CD4-positive, alpha-beta T cell (primary cell): ENCODE measurements at regions not wholly inside any gene's neighbourhood (a gene's known extent, or its start where the extent isn't known, plus 50 kb on each side); places are given as distances from the start of the nearest gene placed in this dataset.

ENCODE experiments used
- ATAC-seq: fragments of 200-7000 bp; cut with Tn5 transposase; one replicate; pipeline ENCODE4 v1.10.0; 2022; ENCODE audit warnings: mild to moderate bottlenecking; ENCODE audit not compliant: poor library complexity
- CTCF ChIA-PET: fragments of 350-600 bp; sonication (Branson Sonifier 250); formaldehyde crosslinking; loops from one replicate; lab custom pipeline; 2021; ENCODE audit warnings: antibody characterized with exemption, inconsistent platforms; lab: Charles Lee
- POLR2A ChIA-PET: fragments of 350-600 bp; sonication (Branson Sonifier 250); formaldehyde crosslinking; loops from one replicate; lab custom pipeline; 2021; ENCODE audit warnings: antibody characterized with exemption, inconsistent platforms; lab: Charles Lee
- DNase-seq, 14 experiments: peaks; one replicate each; pipeline ENCODE4 v3.0.0-alpha.2; 2013 to 2020; ENCODE audit warnings: mixed read lengths in 2 of 14
- H3K27ac ChIP-seq, 2 donors: one replicate each; pipeline versions ENCODE4 v1.5.1 to v1.7.0; 2013; ENCODE audit warnings: low read length in 2 of 2, low read depth in 1 of 2, mild to moderate bottlenecking in 1 of 2
- H3K27me3 ChIP-seq, 2 experiments: 1 replicate in 1 of 2; 2 replicates in 1 of 2; pipeline versions ENCODE4 v1.6.1 to v1.7.0; 2013; ENCODE audit warnings: low read length in 2 of 2, control low read depth in 1 of 2, mild to moderate bottlenecking in 1 of 2, moderate library complexity in 1 of 2; ENCODE audit not compliant: insufficient read depth in 2 of 2, control insufficient read depth in 1 of 2
- H3K36me3 ChIP-seq: one replicate; pipeline ENCODE4 v1.6.1; 2013; ENCODE audit warnings: low read length, control low read depth; ENCODE audit not compliant: insufficient read depth
- H3K4me1 ChIP-seq: one replicate; pipeline ENCODE4 v1.6.1; 2013; ENCODE audit warnings: low read length, control low read depth; ENCODE audit not compliant: insufficient read depth
- H3K4me3 ChIP-seq: one replicate; pipeline ENCODE4 v1.5.1; 2013; ENCODE audit warnings: mild to moderate bottlenecking, low read length, moderate library complexity
- H3K9me3 ChIP-seq, 2 experiments: 1 replicate in 1 of 2; 2 replicates in 1 of 2; pipeline versions ENCODE4 v1.6.1 to v1.7.0; 2013; ENCODE audit warnings: low read length in 2 of 2, mild to moderate bottlenecking in 2 of 2, control low read depth in 1 of 2, moderate library complexity in 1 of 2; ENCODE audit not compliant: control insufficient read depth in 1 of 2, insufficient read depth in 1 of 2
- H3K27ac Mint-ChIP-seq: one replicate; pipeline ENCODE4 v1.8.0; 2020; ENCODE audit warnings: mixed read lengths
- H3K27me3 Mint-ChIP-seq: one replicate; pipeline ENCODE4 v1.8.0; 2021; ENCODE audit warnings: mixed read lengths
- H3K36me3 Mint-ChIP-seq: one replicate; pipeline ENCODE4 v1.8.0; 2021; ENCODE audit warnings: low read depth, mixed read lengths
- H3K4me1 Mint-ChIP-seq: one replicate; pipeline ENCODE4 v1.8.0; 2021; ENCODE audit warnings: low read depth, mixed read lengths
- H3K4me3 Mint-ChIP-seq: one replicate; pipeline ENCODE4 v1.8.0; 2020; ENCODE audit warnings: mild to moderate bottlenecking, mixed read lengths
- H3K9me3 Mint-ChIP-seq: one replicate; pipeline ENCODE4 v1.8.0; 2020; ENCODE audit warnings: mixed read lengths
- intact Hi-C, 2 experiments: fragments of 100-400 bp; cut with DNase I in 1 of 2; cut with micrococcal nuclease in 1 of 2; formaldehyde crosslinking; loops; one replicate each; pipeline versions ENCODE4 v1.15.1 to v1.9.0; 2023 to 2025; cut with DNase I, micrococcal nuclease
- TF ChIP-seq, protein P1 (sequence below): fragments of 200-600 bp; IDR thresholded peaks from one replicate; pipeline ENCODE4 v1.8.0; 2022; ENCODE audit warnings: antibody characterized with exemption, mild to moderate bottlenecking

DNA sequence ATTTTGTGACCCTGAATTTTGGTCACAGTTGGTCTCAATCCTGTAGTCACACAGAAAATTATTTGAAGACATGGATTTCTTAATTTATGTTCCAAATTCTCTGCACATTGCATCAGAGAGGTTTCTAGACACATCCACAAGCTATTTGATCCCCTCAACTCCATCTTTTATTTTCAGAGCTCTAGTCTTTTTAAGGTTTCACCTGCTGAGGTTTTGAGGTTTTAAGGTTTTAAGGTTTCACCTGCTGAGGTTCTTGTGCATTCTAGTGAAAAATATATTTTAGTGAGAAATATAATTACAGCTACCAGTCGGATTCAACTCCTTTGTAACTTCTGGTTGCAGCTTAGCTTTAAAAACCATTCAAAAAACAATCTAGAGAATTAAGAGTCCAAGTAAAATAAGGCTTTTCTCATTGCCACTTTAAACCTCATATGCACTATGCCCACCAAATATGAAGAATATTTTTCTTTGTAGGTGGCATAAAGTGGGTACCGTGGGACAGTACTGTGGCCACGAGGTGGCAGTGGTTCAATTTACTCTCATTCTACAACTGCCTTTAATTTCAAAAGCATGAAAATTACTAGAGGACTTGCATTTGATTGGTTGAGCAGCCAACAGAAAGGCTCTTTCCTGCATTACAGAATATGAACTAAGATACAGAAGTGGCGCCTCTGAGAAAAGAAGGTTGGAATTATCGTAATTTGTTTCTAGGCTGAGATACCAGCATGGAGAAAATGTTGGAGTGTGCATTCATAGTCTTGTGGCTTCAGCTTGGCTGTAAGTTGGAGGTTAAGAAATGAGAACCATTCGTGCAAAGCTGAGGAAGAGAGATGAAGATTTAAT lies 366.5 kb upstream of the OR4E1 start:
- peak overlapping the region; percentile 86 for H3K4me3 Mint-ChIP-seq
- Histone ChIP-seq H3K27ac (peak overlapping the region in 1 of 2 donors; percentile 35), H3K4me3 (peak overlapping the region; percentile 38), H3K9me3 (no peaks in the 10 kb centered on the region), H3K36me3 (no peaks in the 10 kb centered on the region), H3K4me1 (no peaks in the 10 kb centered on the region), H3K27me3 (no peaks in the 10 kb centered on the region)
- DNase-seq (peak in 13 of 14 experiments; percentile 2 to 71 (median 38)), ATAC-seq (peak; percentile 95)
- TF ChIP-seq, protein P1, sequence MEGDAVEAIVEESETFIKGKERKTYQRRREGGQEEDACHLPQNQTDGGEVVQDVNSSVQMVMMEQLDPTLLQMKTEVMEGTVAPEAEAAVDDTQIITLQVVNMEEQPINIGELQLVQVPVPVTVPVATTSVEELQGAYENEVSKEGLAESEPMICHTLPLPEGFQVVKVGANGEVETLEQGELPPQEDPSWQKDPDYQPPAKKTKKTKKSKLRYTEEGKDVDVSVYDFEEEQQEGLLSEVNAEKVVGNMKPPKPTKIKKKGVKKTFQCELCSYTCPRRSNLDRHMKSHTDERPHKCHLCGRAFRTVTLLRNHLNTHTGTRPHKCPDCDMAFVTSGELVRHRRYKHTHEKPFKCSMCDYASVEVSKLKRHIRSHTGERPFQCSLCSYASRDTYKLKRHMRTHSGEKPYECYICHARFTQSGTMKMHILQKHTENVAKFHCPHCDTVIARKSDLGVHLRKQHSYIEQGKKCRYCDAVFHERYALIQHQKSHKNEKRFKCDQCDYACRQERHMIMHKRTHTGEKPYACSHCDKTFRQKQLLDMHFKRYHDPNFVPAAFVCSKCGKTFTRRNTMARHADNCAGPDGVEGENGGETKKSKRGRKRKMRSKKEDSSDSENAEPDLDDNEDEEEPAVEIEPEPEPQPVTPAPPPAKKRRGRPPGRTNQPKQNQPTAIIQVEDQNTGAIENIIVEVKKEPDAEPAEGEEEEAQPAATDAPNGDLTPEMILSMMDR: peak; percentile 59
- H3K4me1 Mint-ChIP-seq: peaks cover 22% of the 10 kb centered on the region
- H3K27ac Mint-ChIP-seq: peak overlapping the region; percentile 93
- H3K36me3 Mint-ChIP-seq: peaks cover 4% of the 10 kb centered on the region
- no peaks in the 10 kb centered on the region for H3K9me3 Mint-ChIP-seq
- ChIA-PET POLR2A (interaction anchor here (1.0 to 1.8 kb wide), 3 partner anchors 31 to 43 kb away, joined by 3 to 6 read pairs (median 4); no protein-coding TSS in a partner anchor), CTCF (interaction anchor here (0.8 to 1.5 kb wide), 5 partner anchors 26 to 61 kb away, joined by 3 to 7 read pairs (median 3); no protein-coding TSS in a partner anchor)
- intact Hi-C loops: loop anchor here (2.0 to 5.0 kb wide), 3 partner anchors 38 to 128 kb away; no protein-coding TSS in a partner anchor
- no peaks in the 10 kb centered on the region for H3K27me3 Mint-ChIP-seq

GRCh38 chr14:22036541-22037239 lies 363.1 kb upstream of the OR4E1 start:
- Mint-ChIP-seq H3K4me1 (peaks cover 18% of the 10 kb centered on the region), H3K36me3 (peaks cover 4% of the 10 kb centered on the region), H3K4me3 (no peak overlapping the region), H3K27me3 (no peaks in the 10 kb centered on the region), H3K9me3 (no peaks in the 10 kb centered on the region), H3K27ac (no peak overlapping the region)
- ATAC-seq (no peak), DNase-seq (no peak)
- intact Hi-C loops: loop anchor here in 1 of 2 experiments (5.0 kb wide), 1 partner anchor 124 kb away; no protein-coding TSS in a partner anchor
- Histone ChIP-seq H3K27ac (no peak overlapping the region), H3K36me3 (no peaks in the 10 kb centered on the region), H3K9me3 (no peaks in the 10 kb centered on the region), H3K4me3 (no peak overlapping the region), H3K27me3 (no peaks in the 10 kb centered on the region), H3K4me1 (no peaks in the 10 kb centered on the region)
- ChIA-PET POLR2A (no interaction called here), CTCF (interaction anchor here (1.3 kb wide), 1 partner anchor 10 kb away, joined by 5 read pairs; no protein-coding TSS in a partner anchor)
- TF ChIP-seq, protein P1: no peak

DNA sequence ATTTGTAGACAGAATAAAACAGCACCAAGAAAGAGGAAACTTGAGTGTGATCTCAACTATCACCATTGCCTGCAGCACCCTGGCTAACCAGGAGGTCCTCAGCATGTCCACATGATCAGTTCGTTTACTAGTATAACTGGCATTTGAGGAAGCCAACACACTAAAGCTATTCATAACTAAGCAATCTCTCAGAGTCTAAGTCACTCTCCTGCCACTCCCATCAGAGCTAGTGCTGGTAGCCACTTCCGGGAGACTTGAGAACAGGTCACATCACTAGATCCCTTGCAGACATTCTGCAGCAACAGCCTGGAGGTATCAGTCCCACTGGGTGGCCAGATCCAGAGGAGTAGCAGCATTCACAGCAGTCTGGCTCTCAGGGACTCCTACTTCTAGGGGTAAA lies 352.9 kb upstream of the OR4E1 start:
- Mint-ChIP-seq H3K9me3 (no peaks in the 10 kb centered on the region), H3K36me3 (no peaks in the 10 kb centered on the region), H3K27me3 (no peaks in the 10 kb centered on the region), H3K4me1 (peaks cover 6% of the 10 kb centered on the region), H3K27ac (no peak overlapping the region), H3K4me3 (no peak overlapping the region)
- DNase-seq (peak in 1 of 14 experiments; percentile 7), ATAC-seq (peak; percentile 55)
- POLR2A ChIA-PET: interaction anchor here (0.9 kb wide), 1 partner anchor 23 kb away, joined by 4 read pairs; no protein-coding TSS in a partner anchor
- Histone ChIP-seq H3K27ac (no peak overlapping the region), H3K4me1 (no peaks in the 10 kb centered on the region), H3K36me3 (no peaks in the 10 kb centered on the region), H3K27me3 (no peaks in the 10 kb centered on the region), H3K4me3 (no peak overlapping the region), H3K9me3 (no peaks in the 10 kb centered on the region)
- TF ChIP-seq, protein P1: no peak
- intact Hi-C loops: no loop called here
- CTCF ChIA-PET: no interaction called here
